Parathyroid adenoma (tissue), 2 donors: ENCODE measurements at regions not wholly inside any gene's neighbourhood (a gene's known extent, or its start where the extent isn't known, plus 50 kb on each side); places are given as distances from the start of the nearest gene placed in this dataset.

Source experiments
- H2AFZ ChIP-seq: fragments of 300-600 bp; sonication (generic); one replicate; pipeline ENCODE4 v1.7.0; 2017; ENCODE audit warnings: antibody characterized with exemption, mild to moderate bottlenecking
- H3K27ac ChIP-seq: fragments of 300-600 bp; sonication (generic); one replicate; pipeline ENCODE4 v1.7.0; 2017
- H3K27me3 ChIP-seq: fragments of 300-600 bp; sonication (generic); one replicate; pipeline ENCODE4 v1.7.0; 2017; ENCODE audit warnings: low read length; ENCODE audit not compliant: control insufficient read depth, insufficient read depth
- H3K36me3 ChIP-seq: fragments of 300-600 bp; sonication (generic); one replicate; pipeline ENCODE4 v1.7.0; 2017; ENCODE audit warnings: low read length; ENCODE audit not compliant: control insufficient read depth, insufficient read depth
- H3K4me1 ChIP-seq: fragments of 300-600 bp; sonication (generic); one replicate; pipeline ENCODE4 v1.7.0; 2017; ENCODE audit warnings: control low read depth
- H3K4me2 ChIP-seq: fragments of 300-600 bp; sonication (generic); one replicate; pipeline ENCODE4 v1.7.0; 2017; ENCODE audit warnings: low read length
- H3K4me3 ChIP-seq: fragments of 300-600 bp; sonication (generic); one replicate; pipeline ENCODE4 v1.7.0; 2017; ENCODE audit warnings: low read depth, low read length
- H3K79me2 ChIP-seq: fragments of 300-600 bp; sonication (generic); one replicate; pipeline ENCODE4 v1.7.0; 2017; ENCODE audit warnings: control low read depth
- H3K9ac ChIP-seq: fragments of 300-600 bp; sonication (generic); one replicate; pipeline ENCODE4 v1.7.0; 2017; ENCODE audit warnings: mild to moderate bottlenecking
- H3K9me3 ChIP-seq: fragments of 300-600 bp; sonication (generic); one replicate; pipeline ENCODE4 v1.7.0; 2017; ENCODE audit warnings: low read length; ENCODE audit not compliant: control insufficient read depth
- TF ChIP-seq, protein P1 (sequence below): fragments of 300-600 bp; sonication (generic); IDR thresholded peaks from one replicate; pipeline ENCODE4 v1.7.0; 2017; ENCODE audit warnings: antibody characterized with exemption, mild to moderate bottlenecking
- donor health status: primary hyperparathyroidism.

DNA sequence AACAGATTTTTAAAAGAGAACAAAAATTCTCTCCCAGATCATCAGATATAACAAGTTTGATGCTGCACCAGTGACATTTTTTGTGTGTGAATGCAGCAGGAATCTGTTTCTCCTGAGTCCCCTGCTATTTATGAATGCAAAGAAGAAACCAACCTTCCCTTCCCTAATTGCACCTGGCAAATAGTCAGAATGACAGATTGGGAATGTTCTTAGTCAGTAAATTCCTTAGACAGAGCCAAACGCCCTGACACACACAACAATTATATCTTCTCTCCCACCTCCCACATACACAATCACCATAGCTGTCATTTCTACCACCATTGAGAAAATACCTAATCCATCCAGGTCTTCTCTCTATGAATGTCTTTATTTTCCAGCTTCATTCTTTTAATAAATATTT, 174.4 kb downstream of the ALG10B start:
- Histone ChIP-seq H3K4me1 (no peaks in the 10 kb centered on the region), H3K4me2 (no peak overlapping the region), H3K79me2 (no peaks in the 10 kb centered on the region), H3K27me3 (no peaks in the 10 kb centered on the region), H3K9ac (no peak overlapping the region), H2AFZ (no peak overlapping the region), H3K27ac (no peak overlapping the region), H3K9me3 (no peaks in the 10 kb centered on the region), H3K4me3 (no peak overlapping the region), H3K36me3 (no peaks in the 10 kb centered on the region)
- TF ChIP-seq, protein P1, sequence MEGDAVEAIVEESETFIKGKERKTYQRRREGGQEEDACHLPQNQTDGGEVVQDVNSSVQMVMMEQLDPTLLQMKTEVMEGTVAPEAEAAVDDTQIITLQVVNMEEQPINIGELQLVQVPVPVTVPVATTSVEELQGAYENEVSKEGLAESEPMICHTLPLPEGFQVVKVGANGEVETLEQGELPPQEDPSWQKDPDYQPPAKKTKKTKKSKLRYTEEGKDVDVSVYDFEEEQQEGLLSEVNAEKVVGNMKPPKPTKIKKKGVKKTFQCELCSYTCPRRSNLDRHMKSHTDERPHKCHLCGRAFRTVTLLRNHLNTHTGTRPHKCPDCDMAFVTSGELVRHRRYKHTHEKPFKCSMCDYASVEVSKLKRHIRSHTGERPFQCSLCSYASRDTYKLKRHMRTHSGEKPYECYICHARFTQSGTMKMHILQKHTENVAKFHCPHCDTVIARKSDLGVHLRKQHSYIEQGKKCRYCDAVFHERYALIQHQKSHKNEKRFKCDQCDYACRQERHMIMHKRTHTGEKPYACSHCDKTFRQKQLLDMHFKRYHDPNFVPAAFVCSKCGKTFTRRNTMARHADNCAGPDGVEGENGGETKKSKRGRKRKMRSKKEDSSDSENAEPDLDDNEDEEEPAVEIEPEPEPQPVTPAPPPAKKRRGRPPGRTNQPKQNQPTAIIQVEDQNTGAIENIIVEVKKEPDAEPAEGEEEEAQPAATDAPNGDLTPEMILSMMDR: no peak

DNA sequence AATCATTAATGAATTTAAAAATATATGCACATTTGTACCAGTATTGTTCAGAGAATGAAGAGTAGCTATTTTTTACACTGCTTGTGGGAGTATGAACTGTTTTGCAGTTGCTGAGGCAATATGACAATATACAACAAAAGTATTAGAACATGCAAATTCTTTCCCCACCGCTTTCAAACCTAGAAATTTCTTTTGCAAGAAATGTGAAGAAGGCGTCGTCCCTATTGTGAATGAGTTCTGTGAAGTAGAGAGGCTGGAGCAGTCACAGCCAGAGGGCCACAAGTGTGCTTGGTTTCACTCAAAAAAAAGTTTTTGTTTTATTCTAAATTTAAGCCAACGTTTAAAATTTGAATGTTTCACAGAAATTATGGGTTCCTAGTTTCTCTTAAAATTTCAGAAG, 184.9 kb downstream of the ALG10B start:
- no peak overlapping the region for H2AFZ ChIP-seq
- no peak overlapping the region for H3K9ac ChIP-seq
- no peaks in the 10 kb centered on the region for H3K27me3 ChIP-seq
- H3K27ac ChIP-seq: no peak overlapping the region
- H3K36me3 ChIP-seq: no peaks in the 10 kb centered on the region
- no peak overlapping the region for H3K4me2 ChIP-seq
- H3K79me2 ChIP-seq: no peaks in the 10 kb centered on the region
- peaks cover 4% of the 10 kb centered on the region for H3K9me3 ChIP-seq
- TF ChIP-seq, protein P1: no peak
- H3K4me3 ChIP-seq: no peak overlapping the region
- H3K4me1 ChIP-seq: no peaks in the 10 kb centered on the region

DNA sequence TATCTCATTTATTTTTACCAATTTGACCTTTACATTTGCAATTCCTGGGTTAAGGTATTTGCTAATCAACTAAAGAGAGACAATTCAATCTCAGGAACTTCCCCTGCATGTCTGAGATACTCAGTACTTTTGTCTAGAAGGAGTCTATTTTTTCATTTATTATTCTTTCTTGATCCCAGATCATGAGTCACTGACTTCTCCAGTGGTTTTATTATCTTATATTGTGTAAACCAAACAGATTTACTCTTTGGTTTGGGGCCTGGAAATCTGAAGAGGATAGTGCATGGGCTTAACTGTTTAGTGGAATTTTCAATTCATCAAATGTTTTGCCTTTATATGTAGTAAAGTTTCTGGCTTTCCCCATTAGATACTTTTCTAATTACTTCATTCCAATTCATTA, 185.4 kb downstream of the ALG10B start:
- no peak overlapping the region for H3K27ac ChIP-seq
- H3K4me1 ChIP-seq: no peaks in the 10 kb centered on the region
- H3K9ac ChIP-seq: no peak overlapping the region
- H2AFZ ChIP-seq: no peak overlapping the region
- H3K36me3 ChIP-seq: no peaks in the 10 kb centered on the region
- no peaks in the 10 kb centered on the region for H3K27me3 ChIP-seq
- H3K79me2 ChIP-seq: no peaks in the 10 kb centered on the region
- TF ChIP-seq, protein P1: no peak
- H3K4me3 ChIP-seq: no peak overlapping the region
- H3K4me2 ChIP-seq: no peak overlapping the region
- H3K9me3 ChIP-seq: peaks cover 4% of the 10 kb centered on the region

DNA sequence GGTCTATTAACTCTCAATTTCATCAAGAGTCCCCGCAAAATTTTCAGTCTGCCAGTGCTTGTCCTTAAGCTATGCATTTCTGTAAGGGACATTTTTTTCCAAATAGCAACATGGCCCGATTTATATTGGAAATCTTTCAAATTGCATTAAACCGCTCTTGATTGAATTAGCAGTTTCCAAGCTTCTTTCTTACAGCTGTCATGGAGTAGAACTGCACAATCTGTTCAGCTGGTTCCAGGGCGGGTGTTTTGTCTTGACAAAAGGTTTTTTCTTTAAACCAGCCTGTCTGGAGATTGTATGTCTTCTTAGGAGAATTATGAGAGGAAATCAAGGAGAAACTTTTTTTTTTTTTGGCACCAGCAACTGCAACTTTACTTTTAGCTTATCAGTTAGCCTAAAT, 185.8 kb downstream of the ALG10B start:
- Histone ChIP-seq H3K4me1 (no peaks in the 10 kb centered on the region), H3K9me3 (no peaks in the 10 kb centered on the region), H3K4me3 (no peak overlapping the region), H3K79me2 (no peaks in the 10 kb centered on the region), H3K9ac (no peak overlapping the region), H2AFZ (no peak overlapping the region), H3K27ac (no peak overlapping the region), H3K4me2 (no peak overlapping the region), H3K27me3 (no peaks in the 10 kb centered on the region), H3K36me3 (no peaks in the 10 kb centered on the region)
- TF ChIP-seq, protein P1: no peak

DNA sequence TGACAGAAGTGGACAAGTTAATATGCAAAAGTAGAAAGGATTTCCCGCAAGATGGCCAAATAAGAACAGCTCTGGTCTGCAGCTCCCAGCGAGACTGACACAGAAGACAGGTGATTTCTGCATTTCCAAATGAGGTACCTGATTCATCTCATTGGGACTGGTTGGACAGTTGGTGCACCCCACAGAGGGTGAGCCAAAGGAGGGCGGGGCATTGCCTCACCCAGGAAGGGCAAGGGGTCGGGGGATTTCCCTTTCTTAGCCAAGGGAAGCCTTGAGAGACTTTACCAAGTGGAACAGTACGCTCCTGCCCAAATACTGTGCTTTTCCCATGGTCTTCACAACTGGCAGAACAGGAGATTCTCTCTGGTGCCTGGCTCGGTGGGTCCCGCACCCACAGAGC, 191.3 kb downstream of the ALG10B start:
- no peak overlapping the region for H3K4me2 ChIP-seq
- H3K36me3 ChIP-seq: no peaks in the 10 kb centered on the region
- no peak overlapping the region for H2AFZ ChIP-seq
- H3K27me3 ChIP-seq: no peaks in the 10 kb centered on the region
- H3K9ac ChIP-seq: no peak overlapping the region
- TF ChIP-seq, protein P1: no peak
- H3K9me3 ChIP-seq: no peaks in the 10 kb centered on the region
- H3K4me1 ChIP-seq: no peaks in the 10 kb centered on the region
- H3K4me3 ChIP-seq: no peak overlapping the region
- no peak overlapping the region for H3K27ac ChIP-seq
- H3K79me2 ChIP-seq: no peaks in the 10 kb centered on the region
